Activated CD4-positive, alpha-beta T cell treated with anti-CD3 and anti-CD28 coated beads, Interleukin-2, amount 50 U/mL, for 4 hours (primary cell): ENCODE measurements at regions not wholly inside any gene's neighbourhood (a gene's known extent, or its start where the extent isn't known, plus 50 kb on each side); places are given as distances from the start of the nearest gene placed in this dataset.
"Not testable (repeated sequence)": the region's sequence is repeated elsewhere in the genome, so short reads cannot be mapped to it uniquely, and the experiment has no call there.

Experiments used
- DNase-seq, 2 experiments: peaks; one replicate each; pipeline ENCODE4 v3.0.0-alpha.2; 2020

- no peak for DNase-seq
Measured at GRCh38 chr16:59111280-59111679, 377.2 kb upstream of the GOT2 start.

GRCh38 chr16:59108374-59108773 is 374.3 kb upstream of the GOT2 start:
- no peak for DNase-seq

GRCh38 chr16:59096682-59097081 is 362.6 kb upstream of the GOT2 start:
- not testable (repeated sequence) for DNase-seq

- DNase-seq = no peak
Measured at GRCh38 chr16:59090541-59090940, 356.4 kb upstream of the GOT2 start.

GRCh38 chr16:59088431-59088830 is 354.3 kb upstream of the GOT2 start:
- no peak for DNase-seq

- DNase-seq = no peak
Measured at GRCh38 chr16:59087641-59088040, 353.5 kb upstream of the GOT2 start.

GRCh38 chr16:59067205-59067604 is 333.1 kb upstream of the GOT2 start:
- DNase-seq = no peak

- DNase-seq = no peak
Measured at GRCh38 chr16:59060207-59060606, 326.1 kb upstream of the GOT2 start.

- no peak for DNase-seq
Measured at GRCh38 chr16:59058250-59058649, 324.1 kb upstream of the GOT2 start.

GRCh38 chr16:59053911-59054310 is 319.8 kb upstream of the GOT2 start:
- no peak for DNase-seq

- no peak for DNase-seq
Measured at GRCh38 chr16:59052231-59052630, 318.1 kb upstream of the GOT2 start.

GRCh38 chr16:59048876-59049275 is 314.8 kb upstream of the GOT2 start:
- DNase-seq = no peak

GRCh38 chr16:59047114-59047513 is 313.0 kb upstream of the GOT2 start:
- no peak for DNase-seq

- no peak for DNase-seq
Measured at GRCh38 chr16:59046335-59046734, 312.2 kb upstream of the GOT2 start.

GRCh38 chr16:59045501-59045900 is 311.4 kb upstream of the GOT2 start:
- no peak for DNase-seq

GRCh38 chr16:59044616-59045015 is 310.5 kb upstream of the GOT2 start:
- no peak for DNase-seq

GRCh38 chr16:59042301-59042700 is 308.2 kb upstream of the GOT2 start:
- no peak for DNase-seq

- DNase-seq = no peak
Measured at GRCh38 chr16:59039066-59039720, 305.1 kb upstream of the GOT2 start.

- DNase-seq = no peak
Measured at GRCh38 chr16:59030923-59031485, 296.9 kb upstream of the GOT2 start.

- no peak for DNase-seq
Measured at GRCh38 chr16:59021751-59022150, 287.6 kb upstream of the GOT2 start.

GRCh38 chr16:59013930-59014329 is 279.8 kb upstream of the GOT2 start:
- DNase-seq = no peak

GRCh38 chr16:58999762-59000161 is 265.6 kb upstream of the GOT2 start:
- no peak for DNase-seq

GRCh38 chr16:58992755-58993154 is 258.6 kb upstream of the GOT2 start:
- DNase-seq = not testable (repeated sequence)

- DNase-seq = not testable (repeated sequence)
Measured at GRCh38 chr16:58983181-58983965, 249.3 kb upstream of the GOT2 start.
